HepG2 (cell line): ENCODE measurements at regions not wholly inside any gene's neighbourhood (a gene's known extent, or its start where the extent isn't known, plus 50 kb on each side); places are given as distances from the start of the nearest gene placed in this dataset.

Experiments
- ATAC-seq: fragments of 200-7000 bp; cut with Tn5 transposase; 3 replicates; pipeline ENCODE4 v1.9.1; 2020; ENCODE audit warnings: mild to moderate bottlenecking, moderate library complexity
- BruUV-seq: library from RNA; stranded (reverse); fragments of 400-500 nt; replicated peaks from 2 replicates; lab custom pipeline; 2021; lab: Mats Ljungman, UMichigan
- CTCF ChIA-PET: fragments of 300-600 bp; formaldehyde crosslinking; extraction: SDS; loops from one replicate; lab custom pipeline; 2021; ENCODE audit warnings: low total read pairs, inconsistent platforms, low intra/inter-chr PET ratio; lab: Yijun Ruan, JAX
- POLR2A ChIA-PET: fragments of 350-600 bp; sonication (Branson Sonifier 250); formaldehyde crosslinking; loops from one replicate; lab custom pipeline; 2020; ENCODE audit warnings: antibody characterized with exemption, inconsistent platforms; lab: Yijun Ruan, JAX
- DNase-seq: peaks from one replicate; pipeline ENCODE4 v3.0.0-alpha.2; 2015; ENCODE audit warnings: low spot score
- FAIRE-seq: peaks from 3 replicates; lab custom pipeline; 2011; peaks lifted over from hg19 to GRCh38; lab: Jason Lieb, UNC
- H2AFZ ChIP-seq: one replicate; pipeline ENCODE4 v1.6.1; 2011; ENCODE audit warnings: low read length, inconsistent platforms
- H3K27ac ChIP-seq: fragments of 300-600 bp; 3 replicates; pipeline ENCODE4 v1.8.0; 2011; ENCODE audit warnings: mixed run types, mild to moderate bottlenecking, mixed read lengths, low read length, inconsistent platforms; ENCODE audit not compliant: insufficient read depth; ENCODE audit errors: extremely low read length
- H3K27me3 ChIP-seq, 2 experiments: fragments of 200-600 bp in 1 of 2; 2 replicates in 1 of 2; 3 replicates in 1 of 2; pipeline versions ENCODE4 v1.6.0 to v1.8.0; 2011; ENCODE audit warnings: low read length in 2 of 2, mild to moderate bottlenecking in 2 of 2, moderate library complexity in 2 of 2, inconsistent platforms in 1 of 2; ENCODE audit not compliant: insufficient read depth in 2 of 2, control insufficient read depth in 1 of 2
- H3K36me3 ChIP-seq, 2 experiments: fragments of 200-600 bp in 1 of 2; replicated peaks in 1 of 2; 2 replicates in 1 of 2; 3 replicates in 1 of 2; pipeline versions ENCODE4 v1.5.1 to v1.8.0; 2011; ENCODE audit warnings: low read length in 2 of 2, inconsistent platforms in 1 of 2; ENCODE audit not compliant: insufficient read depth in 2 of 2, control insufficient read depth in 1 of 2
- H3K4me1 ChIP-seq: 2 replicates; pipeline ENCODE4 v1.5.1; 2012; ENCODE audit warnings: low read length, inconsistent platforms; ENCODE audit not compliant: insufficient read depth
- H3K4me2 ChIP-seq: 2 replicates; pipeline ENCODE4 v1.6.0; 2011; ENCODE audit warnings: low read depth, low read length, inconsistent platforms
- H3K4me3 ChIP-seq, 3 experiments: fragments of 200-600 bp in 1 of 3; sonication (generic), shearing (Covaris generic) in 1 of 3; replicated peaks in 1 of 3; 2 replicates each; pipeline ENCODE4 v1.5.1; 2011 to 2016; ENCODE audit warnings: low read length in 3 of 3, inconsistent platforms in 2 of 3, low read depth in 2 of 3, mild to moderate bottlenecking in 2 of 3, control low read depth in 1 of 3, mixed read lengths in 1 of 3; ENCODE audit not compliant: insufficient read depth in 1 of 3
- H3K79me2 ChIP-seq: one replicate; pipeline ENCODE4 v1.6.1; 2011; ENCODE audit warnings: low read length, inconsistent platforms; ENCODE audit not compliant: insufficient read depth
- H3K9ac ChIP-seq: 2 replicates; pipeline ENCODE4 v1.6.0; 2011; ENCODE audit warnings: mild to moderate bottlenecking, low read depth, low read length, inconsistent platforms; ENCODE audit not compliant: insufficient read depth
- H3K9me3 ChIP-seq: 2 replicates; pipeline ENCODE4 v1.5.1; 2012; ENCODE audit warnings: mild to moderate bottlenecking, low read length
- H4K20me1 ChIP-seq: 2 replicates; pipeline ENCODE4 v1.6.0; 2011; ENCODE audit warnings: inconsistent platforms, mild to moderate bottlenecking, low read length, moderate library complexity; ENCODE audit not compliant: insufficient read depth
- CBFB ChIP-seq: sonication (generic); formaldehyde crosslinking; IDR thresholded peaks from 2 replicates; pipeline ENCODE4 v1.4.0; 2020; ENCODE audit warnings: missing genetic modification reagents
- HNRNPK ChIP-seq: fragments of 200-400 bp; formaldehyde crosslinking; IDR thresholded peaks from 2 replicates; pipeline ENCODE4 v1.6.1; 2018; ENCODE audit warnings: low read length, low read depth, moderate library complexity, mild to moderate bottlenecking; ENCODE audit not compliant: poor library complexity, severe bottlenecking
- HOXA9 ChIP-seq: sonication (generic); formaldehyde crosslinking; IDR thresholded peaks from 2 replicates; pipeline ENCODE4 v1.8.1; 2022; ENCODE audit warnings: missing genetic modification reagents, mild to moderate bottlenecking, moderate library complexity, borderline replicate concordance
- KDM1A ChIP-seq: IDR thresholded peaks from 2 replicates; pipeline ENCODE4 v1.6.1; 2016; ENCODE audit warnings: missing compliant biosample characterization
- KMT2A ChIP-seq: sonication (generic); formaldehyde crosslinking; IDR thresholded peaks from 2 replicates; pipeline ENCODE4 v1.4.0; 2020; ENCODE audit warnings: missing genetic modification reagents
- PAX8 ChIP-seq: sonication (generic); formaldehyde crosslinking; IDR thresholded peaks from 2 replicates; pipeline ENCODE4 v1.8.0; 2022; ENCODE audit warnings: mild to moderate bottlenecking, missing genetic modification reagents, borderline replicate concordance
- PTBP1 ChIP-seq: fragments of 200-400 bp; formaldehyde crosslinking; IDR thresholded peaks from 2 replicates; pipeline ENCODE4 v1.6.1; 2018; ENCODE audit warnings: low read length, low read depth; ENCODE audit not compliant: poor library complexity, severe bottlenecking
- RFX1 ChIP-seq: fragments of 450-650 bp; IDR thresholded peaks from 2 replicates; pipeline ENCODE4 v1.6.1; 2017
- SMARCE1 ChIP-seq: fragments of 450-650 bp; IDR thresholded peaks from 2 replicates; pipeline ENCODE4 v1.6.1; 2017; ENCODE audit warnings: borderline replicate concordance
- SOX5 ChIP-seq: IDR thresholded peaks from 2 replicates; pipeline ENCODE4 v1.6.1; 2016; ENCODE audit warnings: borderline replicate concordance
- TOE1 ChIP-seq: sonication (generic); formaldehyde crosslinking; IDR thresholded peaks from 2 replicates; pipeline ENCODE4 v1.4.0; 2020; ENCODE audit warnings: mild to moderate bottlenecking, missing genetic modification reagents
- USF2 ChIP-seq, 2 experiments: sonication (generic) in 1 of 2; formaldehyde crosslinking in 1 of 2; IDR thresholded peaks; 2 replicates each; pipeline versions ENCODE4 v1.5.1 to v1.6.1; 2011 to 2020; ENCODE audit warnings: borderline replicate concordance in 1 of 2, low read depth in 1 of 2, low read length in 1 of 2, mild to moderate bottlenecking in 1 of 2, missing genetic modification reagents in 1 of 2, moderate library complexity in 1 of 2
- ZBTB20 ChIP-seq: sonication (generic); formaldehyde crosslinking; IDR thresholded peaks from 2 replicates; pipeline ENCODE4 v1.8.1; 2023; ENCODE audit warnings: missing genetic modification reagents, low read depth, mild to moderate bottlenecking, borderline replicate concordance
- ZMYM3 ChIP-seq: sonication (generic); formaldehyde crosslinking; IDR thresholded peaks from 2 replicates; pipeline ENCODE4 v1.5.1; 2020; ENCODE audit warnings: mild to moderate bottlenecking, missing genetic modification reagents
- ZNF232 ChIP-seq: sonication (generic); formaldehyde crosslinking; IDR thresholded peaks from 2 replicates; pipeline ENCODE4 v1.4.0; 2020; ENCODE audit warnings: missing genetic modification reagents, borderline replicate concordance
- ZNF256 ChIP-seq: sonication (generic); formaldehyde crosslinking; conservative IDR thresholded peaks from 2 replicates; pipeline ENCODE4 v1.4.0; 2020; ENCODE audit warnings: missing genetic modification reagents
- ZNF446 ChIP-seq: sonication (generic); formaldehyde crosslinking; IDR thresholded peaks from 2 replicates; pipeline ENCODE4 v1.5.0; 2020; ENCODE audit warnings: mild to moderate bottlenecking, missing genetic modification reagents
- ZNF709 ChIP-seq: sonication (generic); formaldehyde crosslinking; IDR thresholded peaks from 2 replicates; pipeline ENCODE4 v1.5.0; 2020; ENCODE audit warnings: mild to moderate bottlenecking, missing genetic modification reagents
- ZNF781 ChIP-seq: sonication (generic); formaldehyde crosslinking; IDR thresholded peaks from 2 replicates; pipeline ENCODE4 v1.5.1; 2020; ENCODE audit warnings: borderline replicate concordance, mild to moderate bottlenecking, missing genetic modification reagents; ENCODE audit errors: not compliant biosample characterization
- ZNF83 ChIP-seq: sonication (generic); formaldehyde crosslinking; IDR thresholded peaks from 2 replicates; pipeline ENCODE4 v1.4.0; 2020; ENCODE audit warnings: missing genetic modification reagents, mild to moderate bottlenecking, borderline replicate concordance
- WGBS: methylation state at CpG from one replicate; pipeline ENCODE4 v1.1.6; 2017; ENCODE audit warnings: low lambda C conversion rate; 5-methylcytosine and 5-hydroxymethylcytosine counted together
- in situ Hi-C: cut with HindIII; loops from 2 replicates; pipeline ENCODE4 v1.10.0; 2017; ENCODE audit warnings: low pct_unique_long_range_greater_than_20kb; ENCODE audit not compliant: extremely low pct_ligation_motif_present
- intact Hi-C: fragments of 100-400 bp; cut with micrococcal nuclease; formaldehyde crosslinking; loops from one replicate; pipeline ENCODE4 v1.10.0; 2022; ENCODE audit not compliant: unreplicated experiment

GRCh38 chr6:22027040-22027725, 269.7 kb downstream of the PRL start:
- WGBS = 36% methylated on average over 8 of the region's 8 CpGs
- ATAC-seq = no peak
- in situ Hi-C loops = no loop called here

More at GRCh38 chr6:22027040-22027725, 269.7 kb downstream of the PRL start:
- no peak overlapping the region for H3K27ac ChIP-seq
- no peak overlapping the region for H3K9ac ChIP-seq
- H3K4me2 ChIP-seq = no peak overlapping the region
- intact Hi-C loops = no loop called here
- ChIA-PET POLR2A (no interaction called here), CTCF (no interaction called here)
- TF ChIP-seq ZNF709 (CRISPR knock-in tag) (no peak), ZNF256 (CRISPR knock-in tag) (no peak), ZNF781 (CRISPR knock-in tag) (no peak), PTBP1 (no peak), CBFB (CRISPR knock-in tag) (no peak), RFX1 (no peak), ZNF232 (CRISPR knock-in tag) (no peak), KMT2A (CRISPR knock-in tag) (no peak), SOX5 (CRISPR knock-in tag) (no peak), ZMYM3 (CRISPR knock-in tag) (no peak), ZBTB20 (no peak), KDM1A (CRISPR knock-in tag) (no peak), ZNF446 (CRISPR knock-in tag) (no peak), PAX8 (no peak), HNRNPK (no peak), SMARCE1 (no peak), TOE1 (CRISPR knock-in tag) (no peak), ZNF83 (CRISPR knock-in tag) (no peak), HOXA9 (CRISPR knock-in tag) (no peak), USF2 (IDR thresholded peaks at IDR 0.05; ENCODE audit: low read depth, low read length) (no peak), USF2 (CRISPR knock-in tag; IDR thresholded peaks at IDR 0.05; ENCODE audit: borderline replicate concordance) (no peak)
- H3K79me2 ChIP-seq = no peaks in the 10 kb centered on the region
- no peak overlapping the region for H3K4me3 ChIP-seq
- no TSS peak for BruUV-seq
- H2AFZ ChIP-seq = no peak overlapping the region
- peaks cover 3% of the 10 kb centered on the region; the same call in 1 of the 2 replicates for H3K9me3 ChIP-seq
- no peaks in the 10 kb centered on the region for H4K20me1 ChIP-seq
- no peaks in the 10 kb centered on the region for H3K27me3 ChIP-seq
- DNase-seq (no peak), FAIRE-seq (no peak)
- H3K36me3 ChIP-seq = no peaks in the 10 kb centered on the region
- H3K4me1 ChIP-seq = no peaks in the 10 kb centered on the region
